HepG2 (cell line): ENCODE measurements at regions not wholly inside any gene's neighbourhood (a gene's known extent, or its start where the extent isn't known, plus 50 kb on each side); places are given as distances from the start of the nearest gene placed in this dataset.

Experiments used
- ATAC-seq: fragments of 200-7000 bp; cut with Tn5 transposase; 3 replicates; pipeline ENCODE4 v1.9.1; 2020; ENCODE audit warnings: mild to moderate bottlenecking, moderate library complexity
- BruUV-seq: library from RNA; stranded (reverse); fragments of 400-500 nt; replicated peaks from 2 replicates; lab custom pipeline; 2021; lab: Mats Ljungman, UMichigan
- CTCF ChIA-PET: fragments of 300-600 bp; formaldehyde crosslinking; extraction: SDS; loops from one replicate; lab custom pipeline; 2021; ENCODE audit warnings: low total read pairs, inconsistent platforms, low intra/inter-chr PET ratio; lab: Yijun Ruan, JAX
- POLR2A ChIA-PET: fragments of 350-600 bp; sonication (Branson Sonifier 250); formaldehyde crosslinking; loops from one replicate; lab custom pipeline; 2020; ENCODE audit warnings: antibody characterized with exemption, inconsistent platforms; lab: Yijun Ruan, JAX
- DNase-seq: peaks from one replicate; pipeline ENCODE4 v3.0.0-alpha.2; 2015; ENCODE audit warnings: low spot score
- FAIRE-seq: peaks from 3 replicates; lab custom pipeline; 2011; peaks lifted over from hg19 to GRCh38; lab: Jason Lieb, UNC
- H2AFZ ChIP-seq: one replicate; pipeline ENCODE4 v1.6.1; 2011; ENCODE audit warnings: low read length, inconsistent platforms
- H3K27ac ChIP-seq: fragments of 300-600 bp; 3 replicates; pipeline ENCODE4 v1.8.0; 2011; ENCODE audit warnings: mixed run types, mild to moderate bottlenecking, mixed read lengths, low read length, inconsistent platforms; ENCODE audit not compliant: insufficient read depth; ENCODE audit errors: extremely low read length
- H3K27me3 ChIP-seq, 2 experiments: fragments of 200-600 bp in 1 of 2; 2 replicates in 1 of 2; 3 replicates in 1 of 2; pipeline versions ENCODE4 v1.6.0 to v1.8.0; 2011; ENCODE audit warnings: low read length in 2 of 2, mild to moderate bottlenecking in 2 of 2, moderate library complexity in 2 of 2, inconsistent platforms in 1 of 2; ENCODE audit not compliant: insufficient read depth in 2 of 2, control insufficient read depth in 1 of 2
- H3K36me3 ChIP-seq, 2 experiments: fragments of 200-600 bp in 1 of 2; replicated peaks in 1 of 2; 2 replicates in 1 of 2; 3 replicates in 1 of 2; pipeline versions ENCODE4 v1.5.1 to v1.8.0; 2011; ENCODE audit warnings: low read length in 2 of 2, inconsistent platforms in 1 of 2; ENCODE audit not compliant: insufficient read depth in 2 of 2, control insufficient read depth in 1 of 2
- H3K4me1 ChIP-seq: 2 replicates; pipeline ENCODE4 v1.5.1; 2012; ENCODE audit warnings: low read length, inconsistent platforms; ENCODE audit not compliant: insufficient read depth
- H3K4me2 ChIP-seq: 2 replicates; pipeline ENCODE4 v1.6.0; 2011; ENCODE audit warnings: low read depth, low read length, inconsistent platforms
- H3K4me3 ChIP-seq, 3 experiments: fragments of 200-600 bp in 1 of 3; sonication (generic), shearing (Covaris generic) in 1 of 3; replicated peaks in 1 of 3; 2 replicates each; pipeline ENCODE4 v1.5.1; 2011 to 2016; ENCODE audit warnings: low read length in 3 of 3, inconsistent platforms in 2 of 3, low read depth in 2 of 3, mild to moderate bottlenecking in 2 of 3, control low read depth in 1 of 3, mixed read lengths in 1 of 3; ENCODE audit not compliant: insufficient read depth in 1 of 3
- H3K79me2 ChIP-seq: one replicate; pipeline ENCODE4 v1.6.1; 2011; ENCODE audit warnings: low read length, inconsistent platforms; ENCODE audit not compliant: insufficient read depth
- H3K9ac ChIP-seq: 2 replicates; pipeline ENCODE4 v1.6.0; 2011; ENCODE audit warnings: mild to moderate bottlenecking, low read depth, low read length, inconsistent platforms; ENCODE audit not compliant: insufficient read depth
- H3K9me3 ChIP-seq: 2 replicates; pipeline ENCODE4 v1.5.1; 2012; ENCODE audit warnings: mild to moderate bottlenecking, low read length
- H4K20me1 ChIP-seq: 2 replicates; pipeline ENCODE4 v1.6.0; 2011; ENCODE audit warnings: inconsistent platforms, mild to moderate bottlenecking, low read length, moderate library complexity; ENCODE audit not compliant: insufficient read depth
- ADNP ChIP-seq: sonication (generic); formaldehyde crosslinking; IDR thresholded peaks from 2 replicates; pipeline ENCODE4 v1.4.0; 2020; ENCODE audit warnings: missing genetic modification reagents
- AKAP8 ChIP-seq: sonication (generic); formaldehyde crosslinking; IDR thresholded peaks from 2 replicates; pipeline ENCODE4 v1.5.1; 2020; ENCODE audit warnings: mild to moderate bottlenecking, missing genetic modification reagents
- FIP1L1 ChIP-seq: fragments of 200-400 bp; formaldehyde crosslinking; IDR thresholded peaks from 2 replicates; pipeline ENCODE4 v1.6.1; 2018; ENCODE audit warnings: low read depth, mild to moderate bottlenecking, low read length, moderate library complexity, borderline replicate concordance; ENCODE audit not compliant: insufficient read depth
- GTF3A ChIP-seq: sonication (generic); formaldehyde crosslinking; conservative IDR thresholded peaks from 2 replicates; pipeline ENCODE4 v1.4.0; 2020; ENCODE audit warnings: mild to moderate bottlenecking, missing genetic modification reagents
- HMG20B ChIP-seq: conservative IDR thresholded peaks from 2 replicates; pipeline ENCODE4 v1.6.1; 2016; ENCODE audit warnings: missing genetic modification reagents, missing compliant biosample characterization
- HMGXB3 ChIP-seq: sonication (generic); formaldehyde crosslinking; IDR thresholded peaks from 2 replicates; pipeline ENCODE4 v1.4.0; 2020; ENCODE audit warnings: missing genetic modification reagents, borderline replicate concordance
- NCOA1 ChIP-seq: sonication (generic); formaldehyde crosslinking; IDR thresholded peaks from 2 replicates; pipeline ENCODE4 v1.9.0; 2021; ENCODE audit warnings: missing genetic modification reagents
- POLR2AphosphoS5 ChIP-seq: IDR thresholded peaks from 2 replicates; pipeline ENCODE4 v1.6.1; 2012; ENCODE audit warnings: low read depth, low read length
- SIX1 ChIP-seq: sonication (generic); formaldehyde crosslinking; IDR thresholded peaks from 2 replicates; pipeline ENCODE4 v1.4.0; 2020; ENCODE audit warnings: missing genetic modification reagents, borderline replicate concordance
- USF2 ChIP-seq, 2 experiments: sonication (generic) in 1 of 2; formaldehyde crosslinking in 1 of 2; IDR thresholded peaks; 2 replicates each; pipeline versions ENCODE4 v1.5.1 to v1.6.1; 2011 to 2020; ENCODE audit warnings: borderline replicate concordance in 1 of 2, low read depth in 1 of 2, low read length in 1 of 2, mild to moderate bottlenecking in 1 of 2, missing genetic modification reagents in 1 of 2, moderate library complexity in 1 of 2
- ZNF124 ChIP-seq: sonication (generic); formaldehyde crosslinking; IDR thresholded peaks from 2 replicates; pipeline ENCODE4 v1.4.0; 2020; ENCODE audit warnings: missing genetic modification reagents
- ZNF317 ChIP-seq: sonication (generic); formaldehyde crosslinking; IDR thresholded peaks from 2 replicates; pipeline ENCODE4 v1.5.0; 2020; ENCODE audit warnings: mild to moderate bottlenecking, missing genetic modification reagents
- ZNF607 ChIP-seq: sonication (generic); formaldehyde crosslinking; IDR thresholded peaks from 2 replicates; pipeline ENCODE4 v1.5.1; 2020; ENCODE audit warnings: missing genetic modification reagents, mild to moderate bottlenecking, borderline replicate concordance
- ZNF672 ChIP-seq: sonication (generic); formaldehyde crosslinking; IDR thresholded peaks from 2 replicates; pipeline ENCODE4 v1.8.1; 2022; ENCODE audit warnings: missing genetic modification reagents
- ZNF7 ChIP-seq: IDR thresholded peaks from 2 replicates; pipeline ENCODE4 v1.6.1; 2016; ENCODE audit warnings: missing biosample characterization, missing genetic modification reagents
- ZNF780A ChIP-seq: sonication (generic); formaldehyde crosslinking; IDR thresholded peaks from 2 replicates; pipeline ENCODE4 v1.8.0; 2022; ENCODE audit warnings: mild to moderate bottlenecking, missing genetic modification reagents, moderate library complexity
- ZSCAN31 ChIP-seq: sonication (generic); formaldehyde crosslinking; IDR thresholded peaks from 2 replicates; pipeline ENCODE4 v1.5.0; 2020; ENCODE audit warnings: low read depth, mild to moderate bottlenecking, missing genetic modification reagents
- WGBS: methylation state at CpG from one replicate; pipeline ENCODE4 v1.1.6; 2017; ENCODE audit warnings: low lambda C conversion rate; 5-methylcytosine and 5-hydroxymethylcytosine counted together
- in situ Hi-C: cut with HindIII; loops from 2 replicates; pipeline ENCODE4 v1.10.0; 2017; ENCODE audit warnings: low pct_unique_long_range_greater_than_20kb; ENCODE audit not compliant: extremely low pct_ligation_motif_present
- intact Hi-C: fragments of 100-400 bp; cut with micrococcal nuclease; formaldehyde crosslinking; loops from one replicate; pipeline ENCODE4 v1.10.0; 2022; ENCODE audit not compliant: unreplicated experiment
- TF ChIP-seq, protein P1 (sequence below): sonication (generic); formaldehyde crosslinking; IDR thresholded peaks from 2 replicates; pipeline ENCODE4 v1.8.1; 2023; ENCODE audit warnings: mild to moderate bottlenecking, missing genetic modification reagents, borderline replicate concordance

- ChIA-PET POLR2A (no interaction called here), CTCF (no interaction called here)
- TF ChIP-seq POLR2AphosphoS5 (no peak), SIX1 (CRISPR knock-in tag) (no peak), HMGXB3 (no peak), ZNF672 (no peak), ZNF124 (no peak), ZNF607 (CRISPR knock-in tag) (no peak), ZNF317 (no peak), ZNF780A (no peak), ZNF7 (no peak), FIP1L1 (no peak), NCOA1 (CRISPR knock-in tag) (no peak), USF2 (IDR thresholded peaks at IDR 0.05; ENCODE audit: low read depth, low read length) (no peak), USF2 (CRISPR knock-in tag; IDR thresholded peaks at IDR 0.05; ENCODE audit: borderline replicate concordance) (no peak), ADNP (CRISPR knock-in tag) (no peak), HMG20B (CRISPR knock-in tag) (no peak), ZSCAN31 (CRISPR knock-in tag) (no peak), GTF3A (CRISPR knock-in tag) (no peak), AKAP8 (CRISPR knock-in tag) (no peak)
- TF ChIP-seq, protein P1, sequence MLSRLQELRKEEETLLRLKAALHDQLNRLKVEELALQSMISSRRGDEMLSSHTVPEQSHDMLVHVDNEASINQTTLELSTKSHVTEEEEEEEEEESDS (CRISPR knock-in tag): no peak
- 23% methylated on average over 8 of the region's 11 CpGs for WGBS
- ATAC-seq (no peak), FAIRE-seq (no peak), DNase-seq (no peak)
- H3K4me1 ChIP-seq: no peaks in the 10 kb centered on the region
- no peaks in the 10 kb centered on the region for H4K20me1 ChIP-seq
- H3K4me3 ChIP-seq: no peak overlapping the region
- H3K79me2 ChIP-seq: no peaks in the 10 kb centered on the region
- intact Hi-C loops: no loop called here
- no peak overlapping the region for H3K9ac ChIP-seq
- H3K4me2 ChIP-seq: no peak overlapping the region
- BruUV-seq: no TSS peak
- in situ Hi-C loops: no loop called here
- no peak overlapping the region for H3K27ac ChIP-seq
- H3K36me3 ChIP-seq: no peaks in the 10 kb centered on the region
- H2AFZ ChIP-seq: no peak overlapping the region
- H3K9me3 ChIP-seq: peaks cover 3% of the 10 kb centered on the region; the same call in 1 of the 2 replicates
- H3K27me3 ChIP-seq: peaks cover 0 to 6% of the 10 kb centered on the region in 2 experiments; a peak in 1 of 5 replicates
Measured at GRCh38 chr5:72604111-72604797, 97.0 kb upstream of the ZNF366 start.
